ENCODE measurements at regions not wholly inside any gene's neighbourhood (a gene's known extent, or its start where the extent isn't known, plus 50 kb on each side); places are given as distances from the start of the nearest gene placed in this dataset.
A peak's percentile ranks its signal among the peaks of the same experiment; 100 is the strongest.

DNA sequence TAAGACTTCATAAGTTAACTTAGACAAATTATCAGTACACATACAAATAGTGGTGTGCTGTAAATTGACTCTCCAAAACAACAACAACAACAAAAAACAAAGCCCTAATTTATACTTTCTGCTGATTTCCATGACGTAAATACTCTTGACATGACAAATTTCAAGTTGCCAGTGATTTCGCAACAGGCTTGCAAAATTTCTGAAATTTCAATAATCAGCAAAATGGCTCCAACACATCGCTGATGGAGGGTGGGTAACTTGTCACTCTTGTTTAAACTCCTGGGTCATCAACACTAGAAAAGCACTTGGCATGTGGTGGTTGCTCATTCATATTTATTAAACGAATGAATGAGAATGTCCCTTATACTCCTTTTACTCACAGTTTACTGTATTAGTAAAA is 205.2 kb upstream of the SATB1 start:
- no peak for DNase-seq (ENCODE audit: low read depth, low spot score)

DNA sequence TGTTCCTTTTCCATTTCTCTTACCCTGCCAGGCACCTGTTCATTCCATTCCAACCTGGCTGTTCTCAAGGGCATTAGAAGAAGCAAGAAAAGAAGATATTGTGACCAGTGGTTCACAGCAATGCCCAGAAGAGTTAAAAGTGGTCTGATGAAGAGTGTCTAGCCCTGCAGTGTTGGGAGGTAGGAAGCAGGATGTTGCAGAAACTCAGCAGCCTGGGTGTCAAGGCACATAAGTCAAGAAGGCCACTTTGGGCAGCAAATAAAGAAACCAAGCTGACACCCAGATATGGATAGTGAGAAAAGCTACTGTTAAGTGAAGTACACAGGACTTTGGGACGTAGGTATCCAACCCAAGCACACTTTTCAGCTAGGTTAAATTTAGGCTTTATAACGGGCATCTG is 199.9 kb upstream of the SATB1 start:
- DNase-seq (ENCODE audit: low read depth, low spot score), result no peak

GRCh38 chr3:18623220-18623619 is 198.1 kb upstream of the SATB1 start:
- no peak for DNase-seq (ENCODE audit: low read depth, low spot score)

DNA sequence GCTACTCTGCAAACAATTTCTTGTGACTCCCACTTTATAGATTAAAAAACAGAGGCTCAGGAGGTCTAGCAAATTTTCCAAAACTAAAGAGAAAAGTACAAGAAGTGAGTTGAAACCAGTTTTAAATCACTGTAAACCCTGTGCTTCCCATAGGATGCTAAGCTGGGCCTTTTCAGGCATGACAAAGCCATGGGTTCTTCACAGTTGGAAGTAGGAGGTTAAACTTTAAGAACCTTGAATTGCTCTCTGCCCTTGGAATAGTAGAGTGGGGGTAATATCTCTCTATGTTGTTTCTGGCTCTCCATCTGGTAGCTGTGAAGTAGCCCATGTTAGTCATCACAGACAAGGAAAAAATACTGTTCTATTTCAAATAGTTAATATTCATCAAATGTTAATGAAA is 193.6 kb upstream of the SATB1 start:
- peak; percentile 2 for DNase-seq (ENCODE audit: low read depth, low spot score)

DNA sequence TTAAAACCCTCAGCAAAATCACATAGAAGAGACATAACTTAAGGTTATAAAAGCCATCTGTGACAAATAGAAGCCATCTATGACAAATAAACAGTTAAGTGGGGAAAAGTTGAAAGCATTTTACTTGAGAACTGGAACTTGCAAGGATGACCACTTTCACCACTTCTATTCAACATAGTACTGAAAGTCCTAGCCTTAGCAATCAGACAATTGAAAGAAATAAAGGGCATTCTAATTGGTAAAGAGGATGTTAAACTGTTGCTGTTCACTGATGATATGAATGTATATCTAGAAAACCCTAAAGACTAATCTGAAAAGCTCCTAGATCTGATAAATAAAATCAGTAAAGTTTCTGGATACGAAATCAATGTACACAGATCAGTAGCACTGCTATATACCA is 186.9 kb upstream of the SATB1 start:
- no peak for DNase-seq (ENCODE audit: low read depth, low spot score)

DNA sequence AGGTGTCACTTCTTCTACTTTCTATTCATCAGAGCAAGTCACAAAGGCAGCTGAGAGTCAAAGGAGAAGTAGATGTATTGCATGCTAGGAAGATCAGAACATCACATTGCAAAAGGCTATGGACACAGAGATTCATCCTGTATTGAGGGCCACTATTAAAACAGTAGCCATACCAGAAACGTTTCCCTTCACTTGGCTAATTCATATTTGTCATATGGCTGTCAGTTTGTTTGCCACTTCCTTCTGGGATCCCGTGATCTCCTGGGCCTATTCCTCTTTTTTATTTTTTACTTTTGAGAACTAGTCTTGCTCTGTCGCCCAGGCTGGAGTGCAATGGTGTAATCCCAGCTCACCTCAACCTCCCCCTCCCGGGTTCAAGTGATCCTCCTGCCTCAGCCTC is 184.0 kb upstream of the SATB1 start:
- DNase-seq (ENCODE audit: low read depth, low spot score), result no peak

DNA sequence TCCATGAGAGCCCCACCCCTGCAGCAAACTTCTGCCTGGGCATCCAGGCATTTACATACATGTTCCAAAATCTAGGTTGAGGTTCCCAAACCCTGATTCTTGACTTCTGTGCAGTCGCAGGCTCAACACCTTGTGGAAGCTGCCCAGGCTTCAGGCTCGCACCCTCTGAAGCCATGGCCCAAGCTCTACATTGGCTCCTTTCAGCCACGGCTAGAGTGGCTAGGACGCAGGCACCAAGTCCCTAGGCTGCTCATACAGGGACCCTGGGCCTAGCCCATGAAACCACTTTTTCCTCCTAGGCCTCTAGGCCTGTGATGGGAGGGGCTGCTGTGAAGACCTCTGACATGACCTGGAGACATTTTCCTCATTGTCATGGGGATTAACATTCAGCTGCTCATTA is 172.8 kb upstream of the SATB1 start:
- no peak for DNase-seq (ENCODE audit: low read depth, low spot score)

- DNase-seq (ENCODE audit: low read depth, low spot score), result no peak
Observed at GRCh38 chr3:18593231-18593630, 168.1 kb upstream of the SATB1 start.

GRCh38 chr3:18591120-18591519 is 166.0 kb upstream of the SATB1 start:
- no peak for DNase-seq (ENCODE audit: low read depth, low spot score)

- DNase-seq (ENCODE audit: low read depth, low spot score), result no peak
Observed at GRCh38 chr3:18586076-18586475, 160.9 kb upstream of the SATB1 start.

- DNase-seq (ENCODE audit: low read depth, low spot score), result no peak
Observed at GRCh38 chr3:18585004-18585968, 160.1 kb upstream of the SATB1 start.

DNA sequence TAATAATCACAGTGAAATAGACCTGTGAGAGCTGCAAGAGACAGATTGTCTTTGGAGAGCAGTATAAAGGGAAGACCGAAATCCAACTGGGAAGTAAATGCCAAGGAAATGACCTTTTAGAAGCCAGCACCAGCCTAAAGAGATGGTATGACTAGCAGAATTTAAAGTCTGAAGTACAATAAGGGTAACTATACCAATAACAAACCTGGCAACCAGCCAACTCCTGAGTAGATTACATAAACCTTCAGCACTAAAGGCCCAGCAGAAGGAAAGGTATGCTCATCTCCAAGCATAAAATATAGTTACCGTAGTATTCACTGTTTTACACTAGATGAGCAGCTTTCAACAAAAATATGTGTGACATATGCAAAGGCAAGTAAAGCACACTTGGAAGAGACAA is 155.1 kb upstream of the SATB1 start:
- no peak for DNase-seq (ENCODE audit: low read depth, low spot score)

GRCh38 chr3:18579661-18580060 is 154.5 kb upstream of the SATB1 start:
- DNase-seq (ENCODE audit: low read depth, low spot score), result no peak

GRCh38 chr3:18575573-18575972 is 150.4 kb upstream of the SATB1 start:
- DNase-seq (ENCODE audit: low read depth, low spot score), result no peak

DNA sequence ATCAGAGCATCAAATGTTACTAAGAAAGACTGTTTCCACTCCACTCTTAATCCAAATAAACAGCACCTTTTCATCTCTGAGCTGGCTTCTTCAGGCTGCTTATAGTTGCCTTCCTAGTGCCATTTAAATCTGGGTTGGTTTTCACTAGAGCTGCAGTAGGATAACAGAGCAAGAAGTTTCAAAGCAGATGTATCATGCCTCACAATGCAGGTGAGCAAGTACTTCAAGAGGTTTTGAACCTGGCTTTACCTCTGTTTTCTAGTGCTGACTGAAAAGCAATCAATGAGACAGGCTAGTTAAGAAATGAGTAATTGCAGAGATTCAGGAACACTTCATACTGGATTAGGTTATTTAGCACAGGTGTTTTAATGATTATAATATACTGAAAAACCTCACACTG is 147.7 kb upstream of the SATB1 start:
- DNase-seq (ENCODE audit: low read depth, low spot score), result no peak

DNA sequence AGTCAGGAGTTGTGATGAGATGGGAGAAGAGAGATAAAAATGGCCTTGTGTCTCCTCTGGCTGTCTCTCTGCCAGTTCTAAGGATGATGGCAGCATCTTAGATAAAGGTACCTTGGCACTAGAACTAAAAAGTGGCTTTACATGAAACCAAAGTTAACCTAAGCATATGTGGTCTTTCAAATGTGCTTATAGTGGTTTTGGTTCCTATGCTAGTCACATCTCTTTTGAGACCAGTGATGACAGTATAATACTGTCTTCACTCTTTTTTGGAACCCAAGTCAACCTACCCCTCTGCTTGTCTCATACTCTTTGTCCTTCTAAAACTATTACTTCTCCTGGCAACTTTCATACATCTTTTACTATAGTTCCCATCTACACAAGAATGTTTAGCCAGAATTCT is 142.2 kb upstream of the SATB1 start:
- DNase-seq (ENCODE audit: low read depth, low spot score), result no peak

DNA sequence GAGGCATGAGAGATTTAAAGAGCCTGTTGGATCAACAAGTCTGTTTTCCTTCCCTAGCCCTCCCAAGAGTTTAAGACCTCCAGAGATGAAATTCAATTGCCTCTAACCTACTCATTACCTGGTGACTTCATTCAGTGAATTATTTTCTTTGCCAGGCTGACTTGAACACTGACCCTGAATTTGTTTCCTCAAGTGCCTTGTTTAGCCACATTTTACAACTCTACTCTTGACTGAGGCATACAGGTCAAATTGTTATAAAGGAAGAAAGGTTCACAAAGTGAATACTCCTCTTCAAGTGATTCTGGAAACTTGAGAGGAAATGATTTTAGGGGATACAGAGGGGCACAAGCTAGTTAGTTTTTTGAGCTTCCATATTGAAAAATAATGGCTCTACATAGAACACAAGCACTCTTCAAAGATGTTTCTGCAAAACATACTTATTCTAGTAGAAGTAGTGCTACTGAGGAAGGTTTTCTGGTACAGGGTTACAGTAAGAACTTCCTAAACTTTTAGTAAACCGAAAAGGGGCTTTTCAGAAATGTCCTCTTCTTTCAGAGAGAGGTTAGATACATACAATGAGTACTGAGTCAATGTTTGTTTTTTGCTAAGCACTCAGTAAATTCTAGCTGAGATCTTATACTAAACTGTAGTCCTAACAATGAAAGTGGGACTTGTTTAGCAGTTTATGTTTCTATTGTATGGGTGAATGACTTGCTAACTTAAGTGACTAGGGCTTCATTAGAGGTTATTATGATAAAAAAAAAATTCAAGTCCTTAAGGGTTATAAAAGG is 137.4 kb upstream of the SATB1 start:
- DNase-seq (ENCODE audit: low read depth, low spot score), result no peak

- peak; percentile 68 for DNase-seq (ENCODE audit: low read depth, low spot score)
Observed at GRCh38 chr3:18559331-18559842, 134.2 kb upstream of the SATB1 start.

DNA sequence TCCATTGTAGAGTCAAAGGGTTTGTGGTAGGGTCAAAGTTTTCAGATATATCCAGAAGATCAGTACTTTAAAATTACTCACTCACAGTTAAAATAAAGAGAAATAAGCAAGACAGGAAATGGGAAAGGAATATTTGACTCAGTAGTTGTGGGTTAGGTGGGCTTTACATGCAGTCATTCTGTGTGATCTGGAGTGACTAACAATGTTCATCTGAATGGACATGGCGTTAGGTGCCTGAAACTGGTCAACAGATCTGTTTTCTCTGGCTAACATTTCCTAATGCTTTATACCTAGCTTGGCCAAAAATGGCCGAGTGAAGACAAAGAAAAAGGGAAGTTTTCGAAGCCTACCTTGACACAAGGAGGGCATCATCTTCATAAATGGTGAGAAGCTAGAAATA is 133.4 kb upstream of the SATB1 start:
- DNase-seq (ENCODE audit: low read depth, low spot score), result no peak

- no peak for DNase-seq (ENCODE audit: low read depth, low spot score)
Observed at GRCh38 chr3:18557216-18557615, 132.1 kb upstream of the SATB1 start.

DNA sequence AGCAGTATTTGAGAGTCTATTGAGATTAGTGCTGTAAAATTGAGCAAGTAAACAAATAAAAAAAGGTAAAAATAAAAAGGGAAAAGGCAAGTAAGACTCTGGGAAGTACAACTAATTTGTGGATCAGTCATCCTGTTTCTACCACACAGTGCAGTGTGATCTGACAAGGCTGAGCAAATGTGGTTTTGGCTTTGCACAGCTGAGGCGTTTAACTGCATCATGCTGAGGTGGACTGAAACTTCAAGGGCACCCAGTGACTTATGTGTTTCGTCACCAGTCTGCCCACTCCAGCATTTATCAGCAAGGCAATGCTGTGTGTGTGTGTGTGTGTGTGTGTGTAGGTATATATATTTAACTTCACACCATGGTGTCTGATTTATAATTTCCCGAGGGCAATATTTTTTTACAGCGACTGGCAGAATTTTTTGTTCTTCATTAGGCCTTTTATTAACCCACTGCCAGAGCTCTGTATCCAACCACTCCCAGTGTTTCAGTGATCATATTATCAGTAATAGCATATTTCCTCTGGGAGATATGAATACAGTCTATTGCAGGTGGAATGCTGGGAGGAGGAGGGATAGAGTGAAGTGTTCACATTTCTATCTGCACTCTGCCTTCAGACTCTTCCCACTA is 131.5 kb upstream of the SATB1 start:
- DNase-seq (ENCODE audit: low read depth, low spot score), result no peak

DNA sequence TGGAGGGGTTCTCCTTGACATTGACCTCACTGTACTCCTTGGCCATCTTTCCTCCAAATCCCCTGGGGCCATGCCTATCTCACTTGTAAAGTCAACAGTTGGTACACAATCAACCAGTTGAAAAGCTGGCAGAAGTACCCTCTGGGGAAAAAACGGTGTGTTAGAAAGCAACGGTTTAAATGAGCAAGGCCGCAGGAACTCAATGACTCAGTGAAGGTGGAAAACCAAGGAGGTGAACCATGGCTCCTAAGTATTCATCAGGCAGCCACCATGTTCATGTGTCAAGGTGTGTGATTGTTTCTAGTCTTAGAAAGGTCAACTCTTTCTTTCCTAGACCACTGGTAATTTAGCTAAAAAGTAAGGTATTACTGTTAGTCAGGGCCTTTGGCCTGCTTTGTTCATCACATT is 130.9 kb upstream of the SATB1 start:
- no peak for DNase-seq (ENCODE audit: low read depth, low spot score)
